GM12874 (cell line): ENCODE measurements at regions not wholly inside any gene's neighbourhood (a gene's known extent, or its start where the extent isn't known, plus 50 kb on each side); places are given as distances from the start of the nearest gene placed in this dataset.

Experiments used
- CTCF ChIP-seq: IDR thresholded peaks from 2 replicates; pipeline ENCODE4 v1.5.1; 2011; ENCODE audit warnings: low read depth, mild to moderate bottlenecking, control low read depth, low read length, moderate library complexity; ENCODE audit not compliant: insufficient read depth

- no peak for TF ChIP-seq CTCF
These were observed 243.6 kb downstream of the ZIC1 start for GRCh38 chr3:147652651-147653366.

- no peak for TF ChIP-seq CTCF
These were observed 244.3 kb downstream of the ZIC1 start for GRCh38 chr3:147653367-147653923.

- no peak for TF ChIP-seq CTCF
These were observed 245.7 kb downstream of the ZIC1 start for GRCh38 chr3:147654827-147655226.

GRCh38 chr3:147655236-147655635, 246.1 kb downstream of the ZIC1 start:
- TF ChIP-seq CTCF = no peak

- no peak for TF ChIP-seq CTCF
These were observed 246.9 kb downstream of the ZIC1 start for GRCh38 chr3:147656023-147656422.

- TF ChIP-seq CTCF = no peak
These were observed 252.8 kb downstream of the ZIC1 start for GRCh38 chr3:147661916-147662315.

- TF ChIP-seq CTCF = no peak
These were observed 253.5 kb downstream of the ZIC1 start for GRCh38 chr3:147662705-147663104.
